Mesenchymal stem cell (in vitro differentiated cells and primary cell): ENCODE measurements at regions not wholly inside any gene's neighbourhood (a gene's known extent, or its start where the extent isn't known, plus 50 kb on each side); places are given as distances from the start of the nearest gene placed in this dataset.
A peak's percentile ranks its signal among the peaks of the same experiment; 100 is the strongest.

Experiments used
- DNase-seq: peaks from one replicate; pipeline ENCODE4 v3.0.0-alpha.2; 2013
- H2AFZ ChIP-seq: one replicate; pipeline ENCODE4 v1.6.1; 2013; ENCODE audit warnings: low read depth, mild to moderate bottlenecking, control low read depth, inconsistent platforms, low read length, moderate library complexity
- H2AK5ac ChIP-seq: 2 replicates; pipeline ENCODE4 v1.6.1; 2013; ENCODE audit warnings: low read length, moderate library complexity, mild to moderate bottlenecking, inconsistent platforms; ENCODE audit not compliant: severe bottlenecking
- H2BK120ac ChIP-seq: one replicate; pipeline ENCODE4 v1.6.1; 2013; ENCODE audit warnings: low read depth, mild to moderate bottlenecking, inconsistent platforms, low read length, moderate library complexity
- H2BK12ac ChIP-seq, 2 experiments: one replicate each; pipeline ENCODE4 v1.6.1; 2013; ENCODE audit warnings: inconsistent platforms in 2 of 2, low read length in 2 of 2, mild to moderate bottlenecking in 2 of 2, moderate library complexity in 2 of 2, control low read depth in 1 of 2
- H2BK15ac ChIP-seq: one replicate; pipeline ENCODE4 v1.6.1; 2013; ENCODE audit warnings: mild to moderate bottlenecking, low read depth, inconsistent platforms; ENCODE audit not compliant: poor library complexity, severe bottlenecking
- H2BK5ac ChIP-seq: 2 replicates; pipeline ENCODE4 v1.6.1; 2013; ENCODE audit warnings: low read depth, mild to moderate bottlenecking, low read length, control low read depth, inconsistent platforms; ENCODE audit not compliant: poor library complexity, severe bottlenecking
- H3K14ac ChIP-seq, 2 experiments: one replicate each; pipeline ENCODE4 v1.6.1; 2013; ENCODE audit warnings: inconsistent platforms in 2 of 2, low read length in 2 of 2, control low read depth in 1 of 2, mild to moderate bottlenecking in 1 of 2, moderate library complexity in 1 of 2
- H3K18ac ChIP-seq, 2 experiments: one replicate each; pipeline ENCODE4 v1.6.1; 2013; ENCODE audit warnings: inconsistent platforms in 2 of 2, low read length in 2 of 2, control low read depth in 1 of 2, low read depth in 1 of 2, mild to moderate bottlenecking in 1 of 2
- H3K23ac ChIP-seq, 2 experiments: one replicate each; pipeline ENCODE4 v1.6.1; 2013; ENCODE audit warnings: inconsistent platforms in 2 of 2, low read length in 2 of 2, mild to moderate bottlenecking in 2 of 2, moderate library complexity in 2 of 2, control low read depth in 1 of 2
- H3K27ac ChIP-seq: 2 replicates; pipeline ENCODE4 v1.5.1; 2013; ENCODE audit warnings: mild to moderate bottlenecking, moderate library complexity, low read length, control low read depth, inconsistent platforms; ENCODE audit not compliant: poor library complexity, severe bottlenecking
- H3K27me3 ChIP-seq, 2 experiments: 2 replicates each; pipeline versions ENCODE4 v1.6.1 to v1.7.0; 2013; ENCODE audit warnings: low read length in 2 of 2, mild to moderate bottlenecking in 2 of 2, moderate library complexity in 2 of 2, control low read depth in 1 of 2, inconsistent platforms in 1 of 2; ENCODE audit not compliant: control insufficient read depth in 1 of 2, insufficient read depth in 1 of 2
- H3K36me3 ChIP-seq, 2 experiments: 2 replicates each; pipeline versions ENCODE4 v1.6.1 to v1.7.0; 2013; ENCODE audit warnings: low read length in 2 of 2, control low read depth in 1 of 2, inconsistent platforms in 1 of 2, low read depth in 1 of 2, mild to moderate bottlenecking in 1 of 2; ENCODE audit not compliant: insufficient read depth in 2 of 2, control insufficient read depth in 1 of 2
- H3K4ac ChIP-seq, 2 experiments: one replicate each; pipeline ENCODE4 v1.6.1; 2013; ENCODE audit warnings: inconsistent platforms in 2 of 2, low read length in 2 of 2, mild to moderate bottlenecking in 2 of 2, moderate library complexity in 2 of 2, control low read depth in 1 of 2, low read depth in 1 of 2
- H3K4me1 ChIP-seq: 2 replicates; pipeline ENCODE4 v1.6.1; 2013; ENCODE audit warnings: low read depth, low read length, control low read depth; ENCODE audit not compliant: control insufficient read depth, insufficient read depth
- H3K4me2 ChIP-seq: 2 replicates; pipeline ENCODE4 v1.6.1; 2013; ENCODE audit warnings: low read length, mild to moderate bottlenecking, inconsistent platforms; ENCODE audit not compliant: poor library complexity, severe bottlenecking
- H3K4me3 ChIP-seq, 2 experiments: 2 replicates each; pipeline versions ENCODE4 v1.5.1 to v1.7.0; 2013; ENCODE audit warnings: low read length in 2 of 2, mild to moderate bottlenecking in 2 of 2, control low read depth in 1 of 2, low read depth in 1 of 2; ENCODE audit not compliant: insufficient read depth in 1 of 2
- H3K79me1 ChIP-seq: replicated peaks from 2 replicates; pipeline ENCODE4 v1.6.1; 2013; ENCODE audit warnings: mild to moderate bottlenecking, control low read depth, low read length, inconsistent platforms; ENCODE audit not compliant: poor library complexity, severe bottlenecking
- H3K9ac ChIP-seq: 2 replicates; pipeline ENCODE4 v1.7.0; 2013; ENCODE audit warnings: mild to moderate bottlenecking, low read length, moderate library complexity
- H3K9me3 ChIP-seq: 2 replicates; pipeline ENCODE4 v1.7.0; 2013; ENCODE audit warnings: mild to moderate bottlenecking, low read length; ENCODE audit not compliant: control insufficient read depth
- H4K8ac ChIP-seq: one replicate; pipeline ENCODE4 v1.6.1; 2013; ENCODE audit warnings: inconsistent platforms, mild to moderate bottlenecking, low read length, moderate library complexity
- H4K91ac ChIP-seq: one replicate; pipeline ENCODE4 v1.6.1; 2013; ENCODE audit warnings: mild to moderate bottlenecking, low read length, inconsistent platforms
- WGBS: methylation state at CpG from one replicate; pipeline ENCODE4 v1.1.7; 2013; ENCODE audit warnings: mixed read lengths; 5-methylcytosine and 5-hydroxymethylcytosine counted together

DNA sequence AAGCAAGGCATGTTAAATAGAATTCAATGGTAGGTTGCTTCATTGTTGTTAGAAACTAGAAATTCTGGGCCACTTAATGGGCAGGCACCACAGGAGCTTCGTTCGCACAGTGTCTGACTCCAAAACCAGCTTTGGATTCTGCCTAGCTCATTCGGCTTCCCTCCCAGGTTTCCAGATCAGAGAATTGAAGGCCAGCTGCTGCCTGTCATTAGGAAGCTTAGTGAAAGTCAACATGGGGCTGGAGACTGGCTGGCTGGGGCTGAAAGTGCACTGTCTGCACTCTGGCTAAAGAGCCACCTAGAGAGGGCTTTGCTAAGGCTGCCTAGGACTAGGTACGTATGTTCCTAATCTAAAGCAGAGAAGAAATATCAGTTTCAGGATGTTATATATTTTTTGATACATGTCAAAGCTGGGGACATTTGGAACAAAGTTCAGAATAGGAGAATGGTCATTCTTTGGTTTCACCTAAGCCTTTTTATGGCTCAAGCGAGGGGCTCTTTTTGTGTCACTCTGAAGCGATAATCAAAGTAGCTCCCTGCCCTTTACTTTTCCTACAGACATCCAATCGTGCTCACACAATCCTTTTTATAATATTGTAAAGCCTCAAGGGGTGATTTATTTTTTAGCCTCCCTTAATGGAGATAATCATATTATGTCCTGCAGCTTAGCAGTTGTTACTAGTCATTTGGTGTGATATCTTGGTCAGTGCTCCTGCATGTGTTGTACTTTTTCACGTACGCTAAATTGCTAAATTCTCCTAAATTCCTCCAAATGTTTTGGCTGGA lies 238.5 kb upstream of the NAV3 start:
- no peak for DNase-seq
- no peak overlapping the region for H4K91ac ChIP-seq
- no peak overlapping the region for H3K18ac ChIP-seq
- no peak overlapping the region for H4K8ac ChIP-seq
- no peak overlapping the region for H3K4ac ChIP-seq
- H3K9me3 ChIP-seq, result no peaks in the 10 kb centered on the region
- no peak overlapping the region for H3K9ac ChIP-seq
- no peak overlapping the region for H2BK12ac ChIP-seq
- no peak overlapping the region for H2BK15ac ChIP-seq
- WGBS, result 90% methylated on average over 8 of the region's 9 CpGs
- H2BK5ac ChIP-seq, result no peak overlapping the region
- no peaks in the 10 kb centered on the region for H3K4me1 ChIP-seq
- H3K4me2 ChIP-seq, result no peak overlapping the region
- H3K27me3 ChIP-seq, result no peaks in the 10 kb centered on the region
- no peaks in the 10 kb centered on the region for H3K36me3 ChIP-seq
- H2AFZ ChIP-seq, result no peak overlapping the region
- H3K23ac ChIP-seq, result no peak overlapping the region
- H3K79me1 ChIP-seq, result no peaks in the 10 kb centered on the region
- H2AK5ac ChIP-seq, result no peak overlapping the region
- no peak overlapping the region for H3K27ac ChIP-seq
- H2BK120ac ChIP-seq, result no peak overlapping the region
- no peak overlapping the region for H3K14ac ChIP-seq
- H3K4me3 ChIP-seq, result no peak overlapping the region

DNA sequence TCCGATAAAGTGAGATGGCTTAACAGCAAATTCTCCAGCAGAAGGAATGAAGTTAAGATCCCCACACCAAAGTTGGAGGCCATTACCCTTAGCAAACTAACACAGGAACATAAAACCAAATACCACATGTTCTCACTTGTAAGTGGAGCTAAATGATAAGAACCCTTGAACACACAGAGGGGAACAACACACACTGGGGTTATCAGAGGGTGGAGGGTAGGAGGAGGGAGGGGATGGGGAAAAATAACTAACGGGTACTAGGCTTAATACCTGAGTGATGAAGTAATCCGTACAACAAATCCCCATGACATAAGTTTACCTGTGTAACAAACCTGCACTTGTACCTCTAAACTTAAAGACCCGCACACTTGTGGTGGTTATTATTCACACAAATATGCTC lies 240.4 kb upstream of the NAV3 start:
- Histone ChIP-seq H3K9ac (no peak overlapping the region), H3K27me3 (no peaks in the 10 kb centered on the region), H2BK15ac (no peak overlapping the region), H2AK5ac (no peak overlapping the region), H3K27ac (no peak overlapping the region), H3K4me1 (no peaks in the 10 kb centered on the region), H3K14ac (no peak overlapping the region), H3K23ac (no peak overlapping the region), H2BK12ac (no peak overlapping the region), H3K9me3 (no peaks in the 10 kb centered on the region), H3K18ac (no peak overlapping the region), H3K79me1 (no peaks in the 10 kb centered on the region), H2BK120ac (no peak overlapping the region), H3K4me3 (no peak overlapping the region), H2AFZ (no peak overlapping the region), H4K8ac (no peak overlapping the region), H3K36me3 (no peaks in the 10 kb centered on the region), H3K4me2 (no peak overlapping the region), H2BK5ac (no peak overlapping the region), H3K4ac (no peak overlapping the region), H4K91ac (no peak overlapping the region)
- DNase-seq, result no peak
- 92% methylated on average over 1 of the region's 4 CpGs for WGBS

DNA sequence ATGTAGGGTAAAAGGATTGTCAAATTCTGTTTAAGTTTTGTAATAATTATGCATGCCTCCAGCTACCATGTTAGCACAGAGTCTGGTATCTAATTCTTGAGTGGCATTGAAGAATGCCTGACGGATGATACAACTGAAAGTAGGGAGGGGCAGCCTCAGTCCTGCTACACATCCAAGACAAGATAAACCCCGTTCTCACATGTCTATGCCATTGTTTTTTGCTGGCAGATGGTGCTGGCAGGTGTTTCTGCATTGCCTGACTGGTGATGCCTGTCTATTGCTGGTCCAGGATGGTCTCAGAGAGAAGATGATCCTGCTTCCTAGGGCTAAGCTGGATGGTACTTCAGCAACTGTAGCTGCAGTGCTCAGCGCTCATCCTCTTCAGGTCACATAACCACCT lies 245.8 kb upstream of the NAV3 start:
- Histone ChIP-seq H3K27me3 (no peaks in the 10 kb centered on the region), H3K4ac (no peak overlapping the region), H3K23ac (no peak overlapping the region), H3K9me3 (no peaks in the 10 kb centered on the region), H4K8ac (no peak overlapping the region), H2AK5ac (no peak overlapping the region), H3K27ac (no peak overlapping the region), H3K14ac (no peak overlapping the region), H3K4me1 (no peaks in the 10 kb centered on the region), H3K4me3 (no peak overlapping the region), H2BK120ac (no peak overlapping the region), H2BK15ac (no peak overlapping the region), H2BK12ac (no peak overlapping the region), H3K36me3 (no peaks in the 10 kb centered on the region), H3K4me2 (no peak overlapping the region), H2AFZ (no peak overlapping the region), H3K9ac (no peak overlapping the region), H3K18ac (no peak overlapping the region), H2BK5ac (no peak overlapping the region), H4K91ac (no peak overlapping the region), H3K79me1 (no peaks in the 10 kb centered on the region)
- no peak for DNase-seq
- 70% methylated on average over 3 of the region's 3 CpGs for WGBS

DNA sequence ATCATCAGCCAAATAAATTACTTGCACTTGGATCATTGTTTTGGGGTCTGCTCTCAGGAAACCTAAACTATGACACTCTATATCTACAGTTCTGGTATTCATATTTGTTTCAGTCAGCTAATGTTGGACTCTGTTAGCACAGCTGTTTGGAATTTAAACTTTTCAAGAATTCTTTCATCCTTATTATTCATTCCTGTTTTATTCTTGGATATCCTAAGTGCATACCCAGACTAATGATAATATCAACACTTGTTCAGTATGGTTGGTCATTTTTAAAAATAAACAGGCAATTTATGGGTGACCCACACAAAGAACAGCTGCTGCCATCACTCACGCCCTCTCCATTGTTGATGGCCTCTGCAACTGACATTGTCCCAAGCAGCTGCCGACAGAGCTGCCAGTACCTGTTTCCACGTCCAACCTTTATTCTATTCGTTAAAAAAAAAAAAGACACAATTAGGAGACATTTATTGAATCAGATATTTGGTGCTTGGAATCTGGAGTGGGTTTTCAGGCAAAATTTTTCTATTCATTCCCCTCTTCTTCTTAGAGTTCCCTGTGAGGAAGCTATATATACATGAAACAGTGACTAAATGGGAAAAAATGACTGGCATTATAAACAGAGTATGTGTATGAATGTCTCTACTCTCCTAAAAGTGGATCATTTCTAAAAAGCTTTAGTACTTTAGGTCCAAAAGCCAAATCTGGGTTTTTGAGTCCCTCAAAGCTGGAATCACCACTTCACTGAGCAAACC lies 252.1 kb upstream of the NAV3 start:
- Histone ChIP-seq H3K18ac (no peak overlapping the region), H3K79me1 (no peaks in the 10 kb centered on the region), H2BK12ac (no peak overlapping the region), H2AFZ (no peak overlapping the region), H3K27me3 (no peaks in the 10 kb centered on the region), H4K8ac (no peak overlapping the region), H3K14ac (no peak overlapping the region), H3K4ac (no peak overlapping the region), H2BK15ac (no peak overlapping the region), H3K4me2 (no peak overlapping the region), H2BK5ac (no peak overlapping the region), H3K36me3 (peaks cover 0 to 7% of the 10 kb centered on the region in 2 experiments), H3K27ac (no peak overlapping the region), H4K91ac (no peak overlapping the region), H3K23ac (no peak overlapping the region), H3K9ac (peak overlapping the region; percentile 62), H2BK120ac (no peak overlapping the region), H3K4me3 (peak overlapping the region in 1 of 2 experiments; percentile 61), H2AK5ac (no peak overlapping the region), H3K9me3 (no peaks in the 10 kb centered on the region), H3K4me1 (peaks cover 2% of the 10 kb centered on the region)
- peak; percentile 24 for DNase-seq
- 82% methylated on average over 3 of the region's 4 CpGs for WGBS
